CD4-positive, alpha-beta T cell (primary cell): ENCODE measurements at regions not wholly inside any gene's neighbourhood (a gene's known extent, or its start where the extent isn't known, plus 50 kb on each side); places are given as distances from the start of the nearest gene placed in this dataset.

Experiments
- ATAC-seq: fragments of 200-7000 bp; cut with Tn5 transposase; one replicate; pipeline ENCODE4 v1.10.0; 2022; ENCODE audit warnings: mild to moderate bottlenecking; ENCODE audit not compliant: poor library complexity
- CTCF ChIA-PET: fragments of 350-600 bp; sonication (Branson Sonifier 250); formaldehyde crosslinking; loops from one replicate; lab custom pipeline; 2021; ENCODE audit warnings: antibody characterized with exemption, inconsistent platforms; lab: Charles Lee
- POLR2A ChIA-PET: fragments of 350-600 bp; sonication (Branson Sonifier 250); formaldehyde crosslinking; loops from one replicate; lab custom pipeline; 2021; ENCODE audit warnings: antibody characterized with exemption, inconsistent platforms; lab: Charles Lee
- DNase-seq, 14 experiments: peaks; one replicate each; pipeline ENCODE4 v3.0.0-alpha.2; 2013 to 2020; ENCODE audit warnings: mixed read lengths in 2 of 14
- H3K27ac ChIP-seq, 2 donors: one replicate each; pipeline versions ENCODE4 v1.5.1 to v1.7.0; 2013; ENCODE audit warnings: low read length in 2 of 2, low read depth in 1 of 2, mild to moderate bottlenecking in 1 of 2
- H3K27me3 ChIP-seq, 2 experiments: 1 replicate in 1 of 2; 2 replicates in 1 of 2; pipeline versions ENCODE4 v1.6.1 to v1.7.0; 2013; ENCODE audit warnings: low read length in 2 of 2, control low read depth in 1 of 2, mild to moderate bottlenecking in 1 of 2, moderate library complexity in 1 of 2; ENCODE audit not compliant: insufficient read depth in 2 of 2, control insufficient read depth in 1 of 2
- H3K36me3 ChIP-seq: one replicate; pipeline ENCODE4 v1.6.1; 2013; ENCODE audit warnings: low read length, control low read depth; ENCODE audit not compliant: insufficient read depth
- H3K4me1 ChIP-seq: one replicate; pipeline ENCODE4 v1.6.1; 2013; ENCODE audit warnings: low read length, control low read depth; ENCODE audit not compliant: insufficient read depth
- H3K4me3 ChIP-seq: one replicate; pipeline ENCODE4 v1.5.1; 2013; ENCODE audit warnings: mild to moderate bottlenecking, low read length, moderate library complexity
- H3K9me3 ChIP-seq, 2 experiments: 1 replicate in 1 of 2; 2 replicates in 1 of 2; pipeline versions ENCODE4 v1.6.1 to v1.7.0; 2013; ENCODE audit warnings: low read length in 2 of 2, mild to moderate bottlenecking in 2 of 2, control low read depth in 1 of 2, moderate library complexity in 1 of 2; ENCODE audit not compliant: control insufficient read depth in 1 of 2, insufficient read depth in 1 of 2
- H3K27ac Mint-ChIP-seq: one replicate; pipeline ENCODE4 v1.8.0; 2020; ENCODE audit warnings: mixed read lengths
- H3K27me3 Mint-ChIP-seq: one replicate; pipeline ENCODE4 v1.8.0; 2021; ENCODE audit warnings: mixed read lengths
- H3K36me3 Mint-ChIP-seq: one replicate; pipeline ENCODE4 v1.8.0; 2021; ENCODE audit warnings: low read depth, mixed read lengths
- H3K4me1 Mint-ChIP-seq: one replicate; pipeline ENCODE4 v1.8.0; 2021; ENCODE audit warnings: low read depth, mixed read lengths
- H3K4me3 Mint-ChIP-seq: one replicate; pipeline ENCODE4 v1.8.0; 2020; ENCODE audit warnings: mild to moderate bottlenecking, mixed read lengths
- H3K9me3 Mint-ChIP-seq: one replicate; pipeline ENCODE4 v1.8.0; 2020; ENCODE audit warnings: mixed read lengths
- CTCF ChIP-seq: fragments of 200-600 bp; IDR thresholded peaks from one replicate; pipeline ENCODE4 v1.8.0; 2022; ENCODE audit warnings: antibody characterized with exemption, mild to moderate bottlenecking
- intact Hi-C, 2 experiments: fragments of 100-400 bp; cut with DNase I in 1 of 2; cut with micrococcal nuclease in 1 of 2; formaldehyde crosslinking; loops; one replicate each; pipeline versions ENCODE4 v1.15.1 to v1.9.0; 2023 to 2025; cut with DNase I, micrococcal nuclease

DNA sequence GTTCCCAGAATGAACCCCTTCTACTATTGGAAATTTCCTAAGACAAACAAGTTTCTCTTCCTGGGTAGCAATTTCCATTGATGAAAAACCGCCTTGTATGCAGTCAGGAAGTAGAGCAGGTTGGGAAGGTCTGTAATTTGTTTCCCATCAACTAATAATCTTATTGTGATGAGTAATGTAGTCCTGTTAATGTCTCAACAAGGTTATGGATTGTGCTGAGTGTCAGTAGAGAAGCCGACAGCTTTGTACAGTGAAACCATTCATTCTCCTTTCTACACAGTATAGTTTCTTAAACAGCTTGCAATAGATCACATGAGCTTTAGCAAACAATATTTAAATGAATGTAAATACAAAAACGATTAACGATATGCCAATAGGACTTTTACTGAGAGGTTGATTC, 355.4 kb upstream of the WWC1 start:
- DNase-seq: no peak

GRCh38 chr5:167936944-167937634, 354.4 kb upstream of the WWC1 start:
- Histone ChIP-seq H3K27me3 (no peaks in the 10 kb centered on the region), H3K4me1 (no peaks in the 10 kb centered on the region), H3K27ac (no peak overlapping the region), H3K9me3 (peaks cover 0 to 5% of the 10 kb centered on the region in 2 experiments), H3K36me3 (no peaks in the 10 kb centered on the region), H3K4me3 (no peak overlapping the region)
- CTCF ChIA-PET: no interaction called here
- Mint-ChIP-seq H3K36me3 (no peaks in the 10 kb centered on the region), H3K27me3 (no peaks in the 10 kb centered on the region), H3K27ac (no peak overlapping the region), H3K4me1 (no peaks in the 10 kb centered on the region), H3K9me3 (no peaks in the 10 kb centered on the region), H3K4me3 (no peak overlapping the region)
- intact Hi-C loops: no loop called here
- no peak for ATAC-seq
- POLR2A ChIA-PET: no interaction called here
- DNase-seq: no peak
- TF ChIP-seq CTCF: no peak

More for the DNA sequence above, 355.4 kb upstream of the WWC1 start:
- H3K27me3 ChIP-seq: no peaks in the 10 kb centered on the region
- no peaks in the 10 kb centered on the region for H3K27me3 Mint-ChIP-seq
- no peaks in the 10 kb centered on the region for H3K4me1 Mint-ChIP-seq
- H3K4me3 Mint-ChIP-seq: no peak overlapping the region
- no peak overlapping the region for H3K27ac ChIP-seq
- intact Hi-C loops: no loop called here
- ChIA-PET CTCF (no interaction called here), POLR2A (no interaction called here)
- no peak overlapping the region for H3K4me3 ChIP-seq
- no peak overlapping the region for H3K27ac Mint-ChIP-seq
- peaks cover 0 to 5% of the 10 kb centered on the region in 2 experiments for H3K9me3 ChIP-seq
- ATAC-seq: no peak
- H3K36me3 Mint-ChIP-seq: no peaks in the 10 kb centered on the region
- no peaks in the 10 kb centered on the region for H3K36me3 ChIP-seq
- TF ChIP-seq CTCF: no peak
- no peaks in the 10 kb centered on the region for H3K9me3 Mint-ChIP-seq
- no peaks in the 10 kb centered on the region for H3K4me1 ChIP-seq

DNA sequence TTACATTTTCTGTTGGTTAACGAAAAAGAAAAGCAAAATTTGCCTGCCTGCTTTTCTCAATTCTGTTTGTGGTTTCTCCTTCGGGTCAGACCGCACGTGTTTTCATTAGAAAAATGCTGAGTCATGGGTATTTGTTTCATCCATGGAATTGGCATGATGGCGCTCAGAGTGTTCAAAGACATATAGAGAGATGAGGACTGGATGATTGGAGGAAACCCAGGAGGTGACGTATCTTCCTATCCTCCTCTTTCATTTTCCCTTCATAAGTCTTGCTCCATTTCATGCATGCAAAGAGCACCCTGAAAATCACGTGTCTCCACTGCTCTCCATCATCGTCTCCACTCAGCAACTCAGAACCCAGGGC, 353.8 kb upstream of the WWC1 start:
- no peaks in the 10 kb centered on the region for H3K27me3 ChIP-seq
- Mint-ChIP-seq H3K36me3 (no peaks in the 10 kb centered on the region), H3K4me3 (no peak overlapping the region), H3K27ac (no peak overlapping the region), H3K9me3 (no peaks in the 10 kb centered on the region), H3K27me3 (no peaks in the 10 kb centered on the region), H3K4me1 (no peaks in the 10 kb centered on the region)
- DNase-seq (no peak), ATAC-seq (no peak)
- no peaks in the 10 kb centered on the region for H3K4me1 ChIP-seq
- no peak overlapping the region for H3K4me3 ChIP-seq
- no peak for TF ChIP-seq CTCF
- H3K36me3 ChIP-seq: no peaks in the 10 kb centered on the region
- CTCF ChIA-PET: no interaction called here
- intact Hi-C loops: no loop called here
- H3K9me3 ChIP-seq: peaks cover 0 to 5% of the 10 kb centered on the region in 2 experiments
- POLR2A ChIA-PET: no interaction called here
- H3K27ac ChIP-seq: no peak overlapping the region
